Neuronal stem cell (in vitro differentiated cells): ENCODE measurements at regions not wholly inside any gene's neighbourhood (a gene's known extent, or its start where the extent isn't known, plus 50 kb on each side); places are given as distances from the start of the nearest gene placed in this dataset.
A peak's percentile ranks its signal among the peaks of the same experiment; 100 is the strongest.

Source experiments
- DNase-seq: peaks from one replicate; pipeline ENCODE4 v3.0.0-alpha.2; 2013; ENCODE audit warnings: low spot score
- H2AFZ ChIP-seq: one replicate; pipeline ENCODE4 v1.6.1; 2013; ENCODE audit warnings: mild to moderate bottlenecking, low read length, inconsistent platforms
- H2AK5ac ChIP-seq: 2 replicates; pipeline ENCODE4 v1.6.1; 2013; ENCODE audit warnings: low read depth, mild to moderate bottlenecking, inconsistent platforms, low read length, moderate library complexity, mixed read lengths
- H2BK120ac ChIP-seq: 2 replicates; pipeline ENCODE4 v1.6.1; 2013; ENCODE audit warnings: low read depth, mild to moderate bottlenecking, inconsistent platforms, low read length, moderate library complexity, mixed read lengths
- H2BK12ac ChIP-seq: one replicate; pipeline ENCODE4 v1.6.1; 2013; ENCODE audit warnings: low read length, inconsistent platforms
- H2BK15ac ChIP-seq: 2 replicates; pipeline ENCODE4 v1.6.1; 2013; ENCODE audit warnings: mild to moderate bottlenecking, low read length, inconsistent platforms, mixed read lengths
- H2BK5ac ChIP-seq: one replicate; pipeline ENCODE4 v1.6.1; 2013; ENCODE audit warnings: inconsistent platforms, mild to moderate bottlenecking, low read length, moderate library complexity
- H3K14ac ChIP-seq: one replicate; pipeline ENCODE4 v1.6.1; 2013; ENCODE audit warnings: low read length, inconsistent platforms
- H3K18ac ChIP-seq: 2 replicates; pipeline ENCODE4 v1.6.1; 2013; ENCODE audit warnings: low read length, inconsistent platforms
- H3K23ac ChIP-seq: 2 replicates; pipeline ENCODE4 v1.6.1; 2013; ENCODE audit warnings: low read depth, mild to moderate bottlenecking, mixed read lengths, low read length, inconsistent platforms; ENCODE audit not compliant: poor library complexity
- H3K27ac ChIP-seq: replicated peaks from 3 replicates; pipeline ENCODE4 v1.5.1; 2013; ENCODE audit warnings: low read length, inconsistent platforms
- H3K27me3 ChIP-seq, 3 experiments: 2 replicates each; pipeline ENCODE4 v1.6.1; 2013; ENCODE audit warnings: low read length in 3 of 3, mild to moderate bottlenecking in 2 of 3, inconsistent platforms in 1 of 3, low read depth in 1 of 3, mixed read lengths in 1 of 3, moderate library complexity in 1 of 3; ENCODE audit not compliant: control insufficient read depth in 3 of 3, insufficient read depth in 3 of 3
- H3K36me3 ChIP-seq, 2 donors: replicated peaks in 1 of 2; 2 replicates each; pipeline ENCODE4 v1.6.1; 2013; ENCODE audit warnings: low read length in 2 of 2; ENCODE audit not compliant: control insufficient read depth in 2 of 2, insufficient read depth in 2 of 2
- H3K4ac ChIP-seq: 2 replicates; pipeline ENCODE4 v1.6.1; 2013; ENCODE audit warnings: inconsistent platforms, mild to moderate bottlenecking, low read length, moderate library complexity
- H3K4me1 ChIP-seq, 2 donors: 1 replicate in 1 of 2; 2 replicates in 1 of 2; pipeline ENCODE4 v1.6.1; 2013; ENCODE audit warnings: low read length in 2 of 2, low read depth in 1 of 2; ENCODE audit not compliant: control insufficient read depth in 2 of 2, insufficient read depth in 1 of 2
- H3K4me2 ChIP-seq: one replicate; pipeline ENCODE4 v1.6.1; 2013; ENCODE audit warnings: mild to moderate bottlenecking, low read length, inconsistent platforms; ENCODE audit not compliant: insufficient read depth, poor library complexity, severe bottlenecking
- H3K4me3 ChIP-seq, 2 donors: 2 replicates each; pipeline ENCODE4 v1.5.1; 2013; ENCODE audit warnings: low read length in 2 of 2, mild to moderate bottlenecking in 2 of 2, inconsistent platforms in 1 of 2, moderate library complexity in 1 of 2
- H3K79me1 ChIP-seq: one replicate; pipeline ENCODE4 v1.6.1; 2013; ENCODE audit warnings: low read depth, mild to moderate bottlenecking, inconsistent platforms, low read length, moderate library complexity
- H3K9ac ChIP-seq: one replicate; pipeline ENCODE4 v1.6.1; 2013; ENCODE audit warnings: mild to moderate bottlenecking, low read depth, low read length, inconsistent platforms; ENCODE audit not compliant: poor library complexity
- H3K9me3 ChIP-seq, 2 donors: replicated peaks in 1 of 2; 2 replicates each; pipeline versions ENCODE3 to v1.6.1; 2013; ENCODE audit warnings: low read length in 2 of 2, mild to moderate bottlenecking in 2 of 2, inconsistent platforms in 1 of 2, low read depth in 1 of 2, mixed read lengths in 1 of 2, moderate library complexity in 1 of 2; ENCODE audit not compliant: control insufficient read depth in 2 of 2, insufficient read depth in 1 of 2
- H4K8ac ChIP-seq: one replicate; pipeline ENCODE4 v1.6.1; 2013; ENCODE audit warnings: low read depth, mild to moderate bottlenecking, inconsistent platforms, low read length, moderate library complexity
- H4K91ac ChIP-seq: one replicate; pipeline ENCODE4 v1.6.1; 2013; ENCODE audit warnings: low read length, low read depth, mild to moderate bottlenecking, inconsistent platforms; ENCODE audit not compliant: poor library complexity
- WGBS, 2 donors: extraction: QIAGEN DNeasy Blood & Tissue Kit; methylation state at CpG; one replicate each; pipeline ENCODE4 v1.1.7; 2013; ENCODE audit warnings: missing lambda C conversion rate in 2 of 2, mixed read lengths in 1 of 2; ENCODE audit not compliant: insufficient read length in 2 of 2, insufficient replicate concordance in 1 of 2; ENCODE audit errors: extremely low coverage in 2 of 2; 5-methylcytosine and 5-hydroxymethylcytosine counted together

DNA sequence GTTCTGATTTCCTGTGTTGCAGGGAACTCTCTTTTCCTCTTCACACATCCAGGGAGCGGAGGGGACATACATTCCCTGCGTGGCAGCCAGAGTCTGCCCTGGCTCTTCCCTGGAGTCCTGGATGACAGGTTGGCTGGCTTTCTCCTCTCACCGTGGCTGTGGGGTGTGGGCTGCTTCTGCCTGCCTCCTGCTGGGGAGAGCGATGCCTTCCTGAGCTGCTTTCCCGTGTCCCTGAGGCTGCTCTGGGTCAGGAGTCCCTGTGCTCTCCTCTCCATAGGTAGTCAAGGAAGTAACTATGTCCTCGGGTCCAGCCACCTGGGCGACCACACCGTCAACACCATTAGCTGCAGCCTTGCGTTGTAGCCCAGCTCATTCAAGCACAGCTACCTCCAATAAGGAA is 451.7 kb downstream of the QKI start:
- DNase-seq: no peak
- Histone ChIP-seq H2AFZ (no peak overlapping the region), H3K18ac (peak overlapping the region; percentile 60), H3K4me3 (no peak overlapping the region), H3K23ac (no peak overlapping the region), H3K4me1 (peaks cover 0 to 11% of the 10 kb centered on the region in 2 donors), H3K14ac (no peak overlapping the region), H4K91ac (no peak overlapping the region), H2BK120ac (no peak overlapping the region), H3K36me3 (no peaks in the 10 kb centered on the region), H3K4ac (no peak overlapping the region), H3K4me2 (no peak overlapping the region), H3K27me3 (peaks cover 0 to 2% (median 0%) of the 10 kb centered on the region in 3 experiments), H2BK12ac (no peak overlapping the region), H2AK5ac (no peak overlapping the region), H3K9me3 (peaks cover 0 to 2% of the 10 kb centered on the region in 2 donors), H4K8ac (no peak overlapping the region), H2BK5ac (no peak overlapping the region), H2BK15ac (no peak overlapping the region), H3K27ac (no peak overlapping the region), H3K9ac (no peak overlapping the region), H3K79me1 (no peaks in the 10 kb centered on the region)
- no CpG with 5 or more reads among the region's 9 CpGs for WGBS, 2 donors

DNA sequence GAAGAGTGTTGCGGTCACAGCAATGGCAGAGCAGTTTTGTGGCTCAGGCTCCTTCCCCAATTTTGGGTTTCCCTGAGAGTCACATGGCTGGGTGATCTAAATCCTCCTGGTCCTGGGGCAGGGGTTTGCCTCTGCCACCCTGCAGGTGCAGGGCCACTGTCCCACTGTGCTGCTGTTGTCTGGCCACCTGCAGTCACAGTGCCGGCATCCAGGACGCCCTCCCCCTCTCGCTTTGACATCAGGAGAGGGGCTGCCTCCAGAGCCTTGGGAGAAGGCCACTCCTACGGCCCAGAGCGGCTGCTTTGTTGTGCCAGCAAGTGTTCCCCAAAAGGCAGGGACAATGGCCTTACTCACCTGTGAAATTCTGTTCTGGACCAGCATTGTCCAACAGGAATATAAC is 449.0 kb downstream of the QKI start:
- no peak overlapping the region for H4K91ac ChIP-seq
- H3K4me1 ChIP-seq: peaks cover 2 to 11% of the 10 kb centered on the region in 2 donors
- H3K9me3 ChIP-seq: peaks cover 0 to 2% of the 10 kb centered on the region in 2 donors
- no peak overlapping the region for H2BK120ac ChIP-seq
- H2BK5ac ChIP-seq: no peak overlapping the region
- H3K27me3 ChIP-seq: peaks cover 0 to 2% (median 0%) of the 10 kb centered on the region in 3 experiments
- H3K23ac ChIP-seq: no peak overlapping the region
- no peak overlapping the region for H3K14ac ChIP-seq
- H3K79me1 ChIP-seq: no peaks in the 10 kb centered on the region
- H3K18ac ChIP-seq: no peak overlapping the region
- H4K8ac ChIP-seq: no peak overlapping the region
- H2BK15ac ChIP-seq: no peak overlapping the region
- peak overlapping the region; percentile 36 for H2AFZ ChIP-seq
- no peak overlapping the region for H3K4me2 ChIP-seq
- DNase-seq: no peak
- no peaks in the 10 kb centered on the region for H3K36me3 ChIP-seq
- no peak overlapping the region for H3K27ac ChIP-seq
- no peak overlapping the region for H2BK12ac ChIP-seq
- WGBS, 2 donors: no CpG with 5 or more reads among the region's 6 CpGs
- no peak overlapping the region for H3K4me3 ChIP-seq
- no peak overlapping the region for H2AK5ac ChIP-seq
- no peak overlapping the region for H3K4ac ChIP-seq
- no peak overlapping the region for H3K9ac ChIP-seq

DNA sequence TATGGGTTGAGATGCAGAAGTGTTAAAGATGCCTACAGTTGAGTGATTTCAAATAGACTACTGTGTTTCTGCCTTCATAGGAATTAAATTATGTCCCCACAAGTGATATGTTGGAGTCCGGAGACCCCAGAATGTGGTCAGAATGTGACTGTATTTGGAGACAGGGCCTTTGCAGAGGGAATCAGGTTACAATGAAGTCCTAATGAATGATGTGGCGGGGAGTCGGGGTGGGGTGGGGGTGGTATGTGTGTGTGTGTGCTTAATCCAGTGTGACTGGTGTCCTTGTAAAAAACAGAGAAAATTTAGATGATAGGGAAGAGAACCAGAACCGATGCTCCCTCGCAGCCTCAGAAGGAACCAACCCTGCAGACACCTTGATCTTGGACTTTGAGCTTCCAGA is 448.2 kb downstream of the QKI start:
- no CpG with 5 or more reads among the region's 5 CpGs for WGBS, 2 donors

DNA sequence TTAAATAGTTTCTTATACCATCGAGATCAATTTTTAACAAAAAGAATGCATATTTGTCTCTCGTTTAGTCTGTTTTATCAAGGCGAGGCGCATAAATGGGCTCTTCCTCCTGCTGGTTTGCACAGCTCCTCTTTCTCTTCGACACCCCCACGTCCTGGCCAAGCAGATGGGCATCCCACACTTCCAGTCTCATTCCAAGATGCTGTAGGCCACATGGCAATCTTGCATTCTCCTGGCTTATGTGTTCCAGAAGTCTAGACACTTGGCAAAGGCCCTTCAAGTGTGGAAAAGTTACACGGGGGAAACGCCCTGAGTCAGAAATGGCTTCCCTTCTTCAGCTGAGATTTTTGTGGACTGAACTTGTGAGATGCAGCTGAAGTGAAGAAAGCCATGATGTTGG is 447.1 kb downstream of the QKI start:
- no peak overlapping the region for H2BK120ac ChIP-seq
- H3K36me3 ChIP-seq: no peaks in the 10 kb centered on the region
- peaks cover 0 to 2% of the 10 kb centered on the region in 2 donors for H3K9me3 ChIP-seq
- no peak overlapping the region for H3K23ac ChIP-seq
- no peaks in the 10 kb centered on the region for H3K79me1 ChIP-seq
- no peak for DNase-seq
- H2BK5ac ChIP-seq: peak overlapping the region; percentile 76
- peak overlapping the region; percentile 76 for H2BK12ac ChIP-seq
- H2AFZ ChIP-seq: peak overlapping the region; percentile 3
- peaks cover 0 to 2% (median 0%) of the 10 kb centered on the region in 3 experiments for H3K27me3 ChIP-seq
- no peak overlapping the region for H4K8ac ChIP-seq
- no peak overlapping the region for H3K4me2 ChIP-seq
- H2AK5ac ChIP-seq: no peak overlapping the region
- peak overlapping the region; percentile 92 for H3K18ac ChIP-seq
- H3K4me3 ChIP-seq: no peak overlapping the region
- WGBS, 2 donors: no CpG with 5 or more reads among the region's 8 CpGs
- no peak overlapping the region for H3K4ac ChIP-seq
- no peak overlapping the region for H3K27ac ChIP-seq
- peak overlapping the region; percentile 65 for H2BK15ac ChIP-seq
- no peak overlapping the region for H4K91ac ChIP-seq
- no peak overlapping the region for H3K9ac ChIP-seq
- no peak overlapping the region for H3K14ac ChIP-seq
- peaks cover 2 to 11% of the 10 kb centered on the region in 2 donors for H3K4me1 ChIP-seq

More for the DNA sequence above, 448.2 kb downstream of the QKI start:
- H3K36me3 ChIP-seq: no peaks in the 10 kb centered on the region
- H3K18ac ChIP-seq: no peak overlapping the region
- DNase-seq: no peak
- H2BK120ac ChIP-seq: no peak overlapping the region
- H2BK5ac ChIP-seq: no peak overlapping the region
- H3K9ac ChIP-seq: no peak overlapping the region
- H2BK12ac ChIP-seq: no peak overlapping the region
- no peak overlapping the region for H4K91ac ChIP-seq
- no peak overlapping the region for H3K14ac ChIP-seq
- H3K9me3 ChIP-seq: peaks cover 0 to 2% of the 10 kb centered on the region in 2 donors
- no peak overlapping the region for H3K4me3 ChIP-seq
- H3K79me1 ChIP-seq: no peaks in the 10 kb centered on the region
- peaks cover 0 to 2% (median 0%) of the 10 kb centered on the region in 3 experiments for H3K27me3 ChIP-seq
- no peak overlapping the region for H3K4ac ChIP-seq
- H3K4me2 ChIP-seq: no peak overlapping the region
- no peak overlapping the region for H4K8ac ChIP-seq
- H3K23ac ChIP-seq: no peak overlapping the region
- H2BK15ac ChIP-seq: no peak overlapping the region
- H2AFZ ChIP-seq: no peak overlapping the region
- H3K27ac ChIP-seq: no peak overlapping the region
- peaks cover 2 to 11% of the 10 kb centered on the region in 2 donors for H3K4me1 ChIP-seq
- H2AK5ac ChIP-seq: no peak overlapping the region
